Ascending aorta (tissue), 2 donors: ENCODE measurements at regions not wholly inside any gene's neighbourhood (a gene's known extent, or its start where the extent isn't known, plus 50 kb on each side); places are given as distances from the start of the nearest gene placed in this dataset.
"Not testable (repeated sequence)": the region's sequence is repeated elsewhere in the genome, so short reads cannot be mapped to it uniquely, and the experiment has no call there.

Source experiments
- DNase-seq, 2 donors: peaks; one replicate each; pipeline ENCODE4 v3.0.0-alpha.2; 2019; ENCODE audit warnings: low spot score in 2 of 2
- H3K27ac ChIP-seq, 2 donors: fragments of 200-600 bp; sonication (generic); one replicate each; pipeline ENCODE4 v1.5.1; 2016 to 2017; ENCODE audit warnings: mild to moderate bottlenecking in 1 of 2
- H3K27me3 ChIP-seq: fragments of 200-600 bp; sonication (generic); one replicate; pipeline ENCODE4 v1.5.1; 2017
- H3K36me3 ChIP-seq, 2 donors: fragments of 200-600 bp; sonication (generic); one replicate each; pipeline ENCODE4 v1.5.1; 2016
- H3K4me1 ChIP-seq, 2 donors: fragments of 200-600 bp; sonication (generic); one replicate each; pipeline ENCODE4 v1.5.1; 2016 to 2017; ENCODE audit warnings: mild to moderate bottlenecking in 1 of 2
- H3K4me3 ChIP-seq, 2 donors: fragments of 200-600 bp; sonication (generic); one replicate each; pipeline ENCODE4 v1.5.1; 2016 to 2017; ENCODE audit warnings: mild to moderate bottlenecking in 1 of 2
- H3K9me3 ChIP-seq, 2 donors: fragments of 200-600 bp; sonication (generic); one replicate each; pipeline ENCODE4 v1.5.1; 2016
- intact Hi-C: fragments of 100-400 bp; cut with DNase I; formaldehyde crosslinking; loops from one replicate; pipeline ENCODE4 v1.15.1; 2023
- TF ChIP-seq, protein P1 (sequence below), 3 experiments: fragments of 200-600 bp in 2 of 3; fragments of 450-650 bp in 1 of 3; sonication (generic) in 2 of 3; IDR thresholded peaks; one replicate each; pipeline ENCODE4 v1.5.1; 2016 to 2019; ENCODE audit warnings: antibody characterized with exemption in 3 of 3, mild to moderate bottlenecking in 1 of 3, moderate library complexity in 1 of 3

GRCh38 chr5:15002173-15002572 lies 130.6 kb upstream of the ANKH start:
- intact Hi-C loops = loop anchor here (2.0 to 10.0 kb wide), 3 partner anchors 129 to 987 kb away; no protein-coding TSS in a partner anchor
- H3K27me3 ChIP-seq = no peaks in the 10 kb centered on the region
- H3K4me1 ChIP-seq = peaks cover 4 to 6% of the 10 kb centered on the region in 2 donors
- no peak for DNase-seq
- TF ChIP-seq, protein P1, sequence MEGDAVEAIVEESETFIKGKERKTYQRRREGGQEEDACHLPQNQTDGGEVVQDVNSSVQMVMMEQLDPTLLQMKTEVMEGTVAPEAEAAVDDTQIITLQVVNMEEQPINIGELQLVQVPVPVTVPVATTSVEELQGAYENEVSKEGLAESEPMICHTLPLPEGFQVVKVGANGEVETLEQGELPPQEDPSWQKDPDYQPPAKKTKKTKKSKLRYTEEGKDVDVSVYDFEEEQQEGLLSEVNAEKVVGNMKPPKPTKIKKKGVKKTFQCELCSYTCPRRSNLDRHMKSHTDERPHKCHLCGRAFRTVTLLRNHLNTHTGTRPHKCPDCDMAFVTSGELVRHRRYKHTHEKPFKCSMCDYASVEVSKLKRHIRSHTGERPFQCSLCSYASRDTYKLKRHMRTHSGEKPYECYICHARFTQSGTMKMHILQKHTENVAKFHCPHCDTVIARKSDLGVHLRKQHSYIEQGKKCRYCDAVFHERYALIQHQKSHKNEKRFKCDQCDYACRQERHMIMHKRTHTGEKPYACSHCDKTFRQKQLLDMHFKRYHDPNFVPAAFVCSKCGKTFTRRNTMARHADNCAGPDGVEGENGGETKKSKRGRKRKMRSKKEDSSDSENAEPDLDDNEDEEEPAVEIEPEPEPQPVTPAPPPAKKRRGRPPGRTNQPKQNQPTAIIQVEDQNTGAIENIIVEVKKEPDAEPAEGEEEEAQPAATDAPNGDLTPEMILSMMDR (IDR thresholded peaks at IDR 0.05) = no peak
- no peak overlapping the region for H3K4me3 ChIP-seq
- no peaks in the 10 kb centered on the region for H3K36me3 ChIP-seq
- no peak overlapping the region for H3K27ac ChIP-seq
- no peaks in the 10 kb centered on the region for H3K9me3 ChIP-seq

- Histone ChIP-seq H3K4me1 (peaks cover 0 to 2% of the 10 kb centered on the region in 2 donors), H3K27ac (no peak overlapping the region), H3K4me3 (no peak overlapping the region), H3K36me3 (no peaks in the 10 kb centered on the region), H3K9me3 (no peaks in the 10 kb centered on the region), H3K27me3 (no peaks in the 10 kb centered on the region)
- TF ChIP-seq, protein P1 (IDR thresholded peaks at IDR 0.05) = no peak
- DNase-seq = no peak
- intact Hi-C loops = loop anchor here (10.0 kb wide), 1 partner anchor 987 kb away; no protein-coding TSS in a partner anchor
These were observed 129.9 kb upstream of the ANKH start for GRCh38 chr5:15001517-15001916.

- TF ChIP-seq, protein P1 (IDR thresholded peaks at IDR 0.05) = no peak
- H3K27ac ChIP-seq = no peak overlapping the region
- H3K9me3 ChIP-seq = no peaks in the 10 kb centered on the region
- peaks cover 0 to 2% of the 10 kb centered on the region in 2 donors for H3K4me1 ChIP-seq
- intact Hi-C loops = no loop called here
- no peak for DNase-seq
- no peak overlapping the region for H3K4me3 ChIP-seq
- no peaks in the 10 kb centered on the region for H3K27me3 ChIP-seq
- H3K36me3 ChIP-seq = no peaks in the 10 kb centered on the region
These were observed 126.9 kb upstream of the ANKH start for GRCh38 chr5:14998491-14998890.

DNA sequence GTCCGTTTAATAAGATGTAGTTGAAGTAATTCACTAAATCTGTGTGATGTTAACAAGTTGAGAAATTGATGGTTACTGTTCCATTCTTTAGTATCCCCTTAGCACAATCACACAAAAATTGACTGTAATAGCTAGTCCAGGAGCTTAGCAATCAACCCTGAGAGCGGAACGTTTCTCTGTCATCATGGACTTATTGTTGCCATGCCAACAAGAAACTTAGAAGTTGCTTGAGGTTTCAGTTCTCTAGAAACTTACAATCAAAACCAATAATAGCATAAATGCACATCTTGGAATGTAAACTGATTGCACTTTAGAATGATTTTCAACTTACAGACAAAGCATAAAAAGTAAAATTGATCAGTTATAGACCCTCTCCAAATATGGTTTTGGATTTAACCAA lies 125.4 kb upstream of the ANKH start:
- TF ChIP-seq, protein P1 (IDR thresholded peaks at IDR 0.05) = no peak
- no peaks in the 10 kb centered on the region for H3K27me3 ChIP-seq
- intact Hi-C loops = no loop called here
- H3K27ac ChIP-seq = no peak overlapping the region
- DNase-seq = no peak
- H3K4me1 ChIP-seq = no peaks in the 10 kb centered on the region
- no peaks in the 10 kb centered on the region for H3K9me3 ChIP-seq
- no peak overlapping the region for H3K4me3 ChIP-seq
- no peaks in the 10 kb centered on the region for H3K36me3 ChIP-seq

DNA sequence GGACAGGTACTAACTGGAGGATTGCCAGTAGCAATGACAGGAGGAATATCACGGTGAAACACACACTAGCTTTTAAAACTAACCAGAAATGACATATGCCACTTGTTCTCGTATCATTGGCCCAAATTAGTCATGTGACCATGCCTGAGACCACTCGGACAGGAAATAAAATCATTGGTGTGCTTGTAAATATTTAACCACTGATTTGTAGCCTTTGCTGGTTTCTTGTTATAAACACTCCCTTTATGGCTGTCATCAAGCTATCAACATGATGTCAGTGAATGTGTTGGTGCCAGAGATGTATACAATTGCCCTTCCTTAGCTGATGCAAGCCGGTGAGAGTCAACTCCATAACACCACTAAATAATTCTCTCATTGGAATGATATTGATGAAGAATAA lies 123.7 kb upstream of the ANKH start:
- intact Hi-C loops = no loop called here
- Histone ChIP-seq H3K9me3 (no peaks in the 10 kb centered on the region), H3K4me3 (no peak overlapping the region), H3K4me1 (no peaks in the 10 kb centered on the region), H3K27me3 (no peaks in the 10 kb centered on the region), H3K36me3 (no peaks in the 10 kb centered on the region), H3K27ac (no peak overlapping the region)
- no peak for DNase-seq
- TF ChIP-seq, protein P1 (IDR thresholded peaks at IDR 0.05) = no peak

DNA sequence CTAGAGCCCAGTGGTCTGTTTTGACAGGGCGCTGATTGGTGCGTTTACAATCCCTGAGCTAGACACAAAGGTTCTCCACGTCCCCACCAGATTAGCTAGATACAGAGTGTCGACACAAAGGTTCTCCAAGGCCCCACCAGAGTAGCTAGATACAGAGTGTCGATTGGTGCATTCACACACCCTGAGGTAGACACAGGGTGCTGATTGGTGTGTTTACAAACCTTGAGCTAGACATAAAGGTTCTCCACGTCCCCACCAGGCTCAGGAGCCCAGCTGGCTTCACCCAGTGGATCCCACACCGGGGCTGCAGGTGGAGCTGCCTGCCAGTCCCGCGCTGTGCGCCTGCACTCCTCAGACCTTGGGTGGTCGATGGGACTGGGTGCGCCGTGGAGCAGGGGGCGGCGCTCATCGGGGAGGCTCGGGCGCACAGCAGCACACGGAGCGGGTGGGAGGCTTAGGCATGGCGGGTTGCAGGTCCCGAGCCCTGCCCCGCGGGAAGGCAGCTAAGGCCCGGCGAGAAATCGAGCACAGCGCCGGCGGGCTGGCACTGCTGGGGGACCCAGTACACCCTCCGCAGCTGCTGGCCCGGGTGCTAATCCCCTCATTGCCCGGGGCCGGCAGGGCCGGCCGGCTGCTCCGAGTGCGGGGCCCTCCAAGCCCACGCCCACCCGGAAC lies 122.0 kb upstream of the ANKH start:
- H3K9me3 ChIP-seq, intact Hi-C loops, DNase-seq, H3K27me3 ChIP-seq, H3K36me3 ChIP-seq, H3K4me1 ChIP-seq: not testable (repeated sequence)
- H3K27ac ChIP-seq = peak overlapping the region in 1 of 2 donors; percentile 23
- H3K4me3 ChIP-seq = peak overlapping the region; percentile 38 to 51

DNA sequence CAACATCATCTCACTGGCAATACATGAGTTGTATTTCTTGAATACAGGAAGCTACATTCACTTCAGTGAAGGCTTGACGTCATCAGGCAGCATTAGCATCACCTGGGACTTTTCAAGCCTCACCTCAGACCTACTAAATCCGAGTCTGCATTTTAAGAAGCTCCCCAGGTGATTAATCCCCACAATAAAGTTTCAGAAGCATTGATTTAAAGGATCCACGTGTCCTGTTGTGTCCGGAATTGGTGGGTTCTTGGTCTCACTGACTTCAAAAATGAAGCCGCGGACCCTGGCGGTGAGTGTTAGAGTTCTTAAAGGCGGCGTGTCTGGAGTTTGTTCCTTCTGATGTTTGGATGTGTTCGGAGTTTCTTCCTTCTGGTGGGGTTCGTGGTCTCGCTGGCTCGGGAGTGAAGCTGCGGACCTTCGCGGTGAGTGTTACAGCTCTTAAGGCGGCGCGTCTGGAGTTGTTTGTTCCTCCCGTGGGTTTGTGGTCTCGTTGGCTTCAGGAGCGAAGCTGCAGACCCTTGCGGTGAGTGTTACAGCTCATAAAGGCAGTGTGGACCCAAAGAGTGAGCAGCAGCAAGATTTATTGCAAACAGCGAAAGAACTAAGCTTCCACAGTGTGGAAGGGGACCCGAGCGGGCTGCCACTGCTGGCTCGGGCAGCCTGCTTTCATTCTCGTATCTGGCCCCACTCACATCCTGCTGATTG lies 121.3 kb upstream of the ANKH start:
- Histone ChIP-seq H3K4me3 (peak overlapping the region; percentile 38 to 51), H3K27ac (peak overlapping the region; percentile 23 to 39)
- DNase-seq, H3K36me3 ChIP-seq, H3K4me1 ChIP-seq, intact Hi-C loops, H3K9me3 ChIP-seq, H3K27me3 ChIP-seq: not testable (repeated sequence)
